ENCODE measurements at regions not wholly inside any gene's neighbourhood (a gene's known extent, or its start where the extent isn't known, plus 50 kb on each side); places are given as distances from the start of the nearest gene placed in this dataset.

DNA sequence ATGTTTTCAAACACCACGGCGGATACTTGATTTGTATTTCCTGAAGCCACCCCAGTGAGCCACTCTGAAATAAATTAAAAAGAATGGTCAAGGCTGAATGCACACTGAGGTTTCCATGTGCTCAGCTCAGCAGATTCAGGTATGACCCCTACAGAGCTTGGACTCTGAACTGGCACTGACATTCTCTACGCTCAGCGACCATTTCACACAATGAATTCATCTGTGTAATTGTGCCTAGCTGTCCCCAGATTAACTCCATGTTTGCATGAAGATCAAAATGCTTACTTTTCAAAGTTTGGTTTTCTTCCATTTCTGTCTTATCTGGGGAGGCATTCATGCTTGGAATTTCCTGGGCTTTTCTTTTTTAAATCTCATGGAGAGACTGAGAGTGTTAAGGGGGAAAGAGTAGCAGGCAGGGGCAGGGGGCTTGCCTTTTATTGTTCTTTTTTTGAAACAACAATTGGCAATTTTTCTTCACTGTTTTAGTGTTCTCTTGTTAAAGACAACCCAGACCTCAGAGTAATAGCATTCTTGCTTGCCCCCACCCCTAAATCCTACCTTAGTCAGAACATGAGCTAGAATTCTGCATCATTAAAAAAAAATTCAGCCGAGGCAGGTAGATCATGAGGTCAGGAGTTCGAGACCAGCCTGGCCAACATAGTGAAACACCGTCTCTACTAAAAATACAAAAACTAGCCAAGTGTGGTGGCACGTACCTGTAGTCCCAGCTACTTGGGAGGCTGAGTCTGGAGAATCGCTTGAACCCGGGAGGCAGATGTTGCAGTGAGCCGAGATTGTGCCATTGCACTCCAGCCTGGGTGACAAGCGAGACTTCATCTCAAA, 85.5 kb upstream of the HNF1B start:
- H3K4me3 ChIP-seq (ENCODE audit: low read depth, low read length), result no peak overlapping the region
- TF ChIP-seq, protein P1, sequence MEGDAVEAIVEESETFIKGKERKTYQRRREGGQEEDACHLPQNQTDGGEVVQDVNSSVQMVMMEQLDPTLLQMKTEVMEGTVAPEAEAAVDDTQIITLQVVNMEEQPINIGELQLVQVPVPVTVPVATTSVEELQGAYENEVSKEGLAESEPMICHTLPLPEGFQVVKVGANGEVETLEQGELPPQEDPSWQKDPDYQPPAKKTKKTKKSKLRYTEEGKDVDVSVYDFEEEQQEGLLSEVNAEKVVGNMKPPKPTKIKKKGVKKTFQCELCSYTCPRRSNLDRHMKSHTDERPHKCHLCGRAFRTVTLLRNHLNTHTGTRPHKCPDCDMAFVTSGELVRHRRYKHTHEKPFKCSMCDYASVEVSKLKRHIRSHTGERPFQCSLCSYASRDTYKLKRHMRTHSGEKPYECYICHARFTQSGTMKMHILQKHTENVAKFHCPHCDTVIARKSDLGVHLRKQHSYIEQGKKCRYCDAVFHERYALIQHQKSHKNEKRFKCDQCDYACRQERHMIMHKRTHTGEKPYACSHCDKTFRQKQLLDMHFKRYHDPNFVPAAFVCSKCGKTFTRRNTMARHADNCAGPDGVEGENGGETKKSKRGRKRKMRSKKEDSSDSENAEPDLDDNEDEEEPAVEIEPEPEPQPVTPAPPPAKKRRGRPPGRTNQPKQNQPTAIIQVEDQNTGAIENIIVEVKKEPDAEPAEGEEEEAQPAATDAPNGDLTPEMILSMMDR (IDR thresholded peaks at IDR 0.05; ENCODE audit: insufficient read depth, low read depth, low read length), result no peak
- DNase-seq (ENCODE audit: low read depth), result no peak

DNA sequence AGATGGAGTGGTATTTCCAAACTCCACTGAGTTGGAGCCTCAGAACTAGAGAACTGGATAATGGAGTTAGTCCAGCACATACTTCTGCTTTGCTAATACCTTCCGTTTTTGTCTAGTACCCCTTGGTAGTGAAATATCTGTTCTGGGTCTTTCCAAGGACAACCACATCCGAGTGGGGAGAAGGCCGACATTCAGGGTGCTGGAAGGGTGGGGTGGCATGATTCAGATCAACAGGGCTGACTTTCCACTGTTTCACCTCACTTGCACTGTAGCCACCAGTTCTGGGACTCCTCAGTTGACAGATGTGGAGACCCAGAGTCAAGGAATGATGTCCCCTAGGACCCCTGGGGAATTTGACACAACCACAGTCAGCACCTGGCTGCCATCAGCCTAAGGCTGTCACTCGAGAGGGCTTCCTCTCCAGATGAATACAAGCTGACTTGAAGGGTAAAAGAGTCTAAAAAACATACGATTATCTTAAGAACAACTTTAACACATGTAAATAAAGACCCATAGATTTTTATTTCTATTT, 84.8 kb upstream of the HNF1B start:
- DNase-seq (ENCODE audit: low read depth), result no peak
- TF ChIP-seq, protein P1 (IDR thresholded peaks at IDR 0.05; ENCODE audit: insufficient read depth, low read depth, low read length), result no peak
- H3K4me3 ChIP-seq (ENCODE audit: low read depth, low read length), result no peak overlapping the region

DNA sequence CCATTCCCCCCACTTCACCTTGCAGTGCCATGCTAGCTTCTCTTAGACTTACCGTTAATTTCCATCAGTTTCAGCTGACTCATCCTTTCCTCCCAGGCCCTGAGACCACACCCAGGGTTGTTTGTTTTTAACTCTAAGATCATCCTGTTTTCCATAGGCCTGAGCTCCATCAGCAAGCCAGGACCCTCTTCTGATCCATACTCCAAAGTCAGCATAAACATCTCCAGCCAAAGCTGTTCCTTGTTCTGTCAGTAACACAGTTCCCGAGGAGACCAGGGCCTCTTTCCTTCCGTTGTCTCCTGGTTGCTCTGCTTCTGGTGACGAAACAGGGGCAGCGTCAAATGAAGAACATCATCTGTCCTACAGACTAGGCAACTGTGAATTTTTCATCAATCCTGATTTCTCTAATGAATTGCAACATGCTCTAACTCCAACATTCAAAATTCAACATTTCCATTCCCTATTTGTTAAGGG, 83.8 kb upstream of the HNF1B start:
- peak; percentile 36 for DNase-seq (ENCODE audit: low read depth)
- TF ChIP-seq, protein P1 (IDR thresholded peaks at IDR 0.05; ENCODE audit: insufficient read depth, low read depth, low read length), result no peak
- H3K4me3 ChIP-seq (ENCODE audit: low read depth, low read length), result no peak overlapping the region

DNA sequence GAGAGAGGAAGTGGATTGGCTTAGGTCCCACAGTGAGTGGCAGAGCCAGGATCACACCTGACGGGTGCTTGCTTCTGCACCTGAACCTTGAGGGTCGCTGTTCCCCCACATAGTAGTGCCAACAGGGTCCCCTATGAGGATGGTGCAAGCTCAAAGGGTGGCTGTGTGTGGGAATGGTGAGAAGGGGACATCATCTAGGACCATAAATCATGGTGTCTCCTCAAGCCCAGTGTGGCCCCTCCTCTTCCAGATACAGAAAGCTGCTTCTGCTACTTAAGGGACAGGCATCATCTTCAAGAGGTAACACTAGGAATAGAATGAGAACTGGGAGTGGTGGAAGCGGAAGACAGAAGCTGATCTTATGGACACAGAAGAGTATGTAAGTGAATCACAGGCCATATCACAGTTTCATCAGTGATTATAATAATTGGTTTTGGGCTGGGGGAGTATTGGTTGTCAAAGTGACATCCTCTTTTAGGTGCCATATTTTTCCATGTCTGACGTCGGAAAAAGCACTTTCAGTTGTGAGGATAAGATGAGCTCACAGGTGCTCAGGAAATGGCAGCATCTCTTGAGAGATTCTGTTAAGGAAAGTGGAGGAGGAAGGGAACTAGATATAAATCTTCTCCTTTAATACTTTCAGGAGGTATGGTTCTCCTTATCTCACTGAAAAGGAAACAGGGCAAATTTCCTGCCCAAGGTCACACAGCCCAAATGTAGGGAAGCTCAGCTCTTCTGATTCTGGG, 83.2 kb upstream of the HNF1B start:
- no peak for DNase-seq (ENCODE audit: low read depth)
- TF ChIP-seq, protein P1 (IDR thresholded peaks at IDR 0.05; ENCODE audit: insufficient read depth, low read depth, low read length), result no peak
- no peak overlapping the region for H3K4me3 ChIP-seq (ENCODE audit: low read depth, low read length)

DNA sequence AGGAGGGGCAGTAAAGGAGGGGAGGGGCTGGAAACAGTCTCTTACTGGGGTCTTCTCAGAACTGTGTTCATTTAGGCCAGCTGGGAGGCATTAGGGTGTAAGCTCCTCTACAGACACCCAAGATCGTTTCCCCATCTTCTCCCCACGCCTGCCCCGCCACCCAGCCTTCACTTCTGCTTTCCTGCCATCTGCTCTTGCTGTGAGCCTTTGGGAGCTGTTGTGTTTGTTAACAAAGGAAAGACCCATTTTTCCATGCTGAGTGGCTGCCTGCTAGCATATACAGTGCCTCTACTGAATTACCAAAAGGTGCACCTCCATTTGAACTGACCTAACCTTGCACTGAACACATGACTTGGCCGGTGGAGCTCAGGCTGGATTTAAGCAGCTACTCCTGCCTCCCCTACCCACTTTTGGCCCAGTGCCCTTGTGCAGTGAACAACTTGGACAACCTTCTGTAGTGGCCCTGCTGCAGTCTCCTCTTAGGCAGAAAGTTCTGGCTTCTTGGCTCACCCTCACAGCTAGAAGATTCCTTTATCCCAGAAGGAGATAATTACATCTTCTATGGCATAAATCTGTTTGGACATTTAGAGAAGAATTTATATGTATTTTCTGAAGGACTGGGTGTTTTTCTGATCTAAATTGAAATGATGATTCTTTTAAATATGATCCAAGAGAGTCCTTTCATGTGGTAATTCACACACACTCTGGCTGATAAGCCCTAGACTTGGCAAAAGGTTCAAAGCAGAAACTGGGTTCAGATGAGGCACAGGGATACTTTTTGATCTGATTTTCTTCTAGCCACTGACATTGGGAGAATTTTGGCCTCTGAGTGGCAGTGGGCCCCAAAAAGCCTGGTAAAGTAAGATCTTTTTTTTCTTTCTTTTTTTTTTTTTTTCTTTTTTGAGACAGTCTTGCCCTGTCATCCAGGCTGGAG, 81.9 kb upstream of the HNF1B start:
- no peak overlapping the region for H3K4me3 ChIP-seq (ENCODE audit: low read depth, low read length)
- TF ChIP-seq, protein P1 (IDR thresholded peaks at IDR 0.05; ENCODE audit: insufficient read depth, low read depth, low read length), result no peak
- no peak for DNase-seq (ENCODE audit: low read depth)

DNA sequence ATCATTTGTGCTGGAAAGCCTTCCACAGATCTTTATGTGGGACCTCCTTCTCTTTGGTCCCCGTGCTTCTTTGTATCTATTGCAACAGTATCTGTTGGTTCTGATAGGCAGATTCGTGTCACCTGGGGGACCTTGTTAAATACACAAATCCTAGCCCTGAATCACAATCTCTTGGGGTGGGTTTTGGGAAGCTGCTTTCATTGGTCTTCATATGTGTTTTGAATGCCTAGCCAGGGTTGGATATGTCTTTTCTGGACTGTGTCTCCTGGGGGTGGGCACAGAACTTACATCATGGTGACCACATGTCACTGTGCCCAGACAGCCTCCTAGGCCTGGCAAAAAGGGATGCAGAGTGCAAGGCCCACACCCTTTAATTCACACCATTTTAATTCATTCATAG, 81.0 kb upstream of the HNF1B start:
- TF ChIP-seq, protein P1 (IDR thresholded peaks at IDR 0.05; ENCODE audit: insufficient read depth, low read depth, low read length), result no peak
- no peak overlapping the region for H3K4me3 ChIP-seq (ENCODE audit: low read depth, low read length)
- DNase-seq (ENCODE audit: low read depth), result no peak
